A549 (cell line): ENCODE measurements at regions not wholly inside any gene's neighbourhood (a gene's known extent, or its start where the extent isn't known, plus 50 kb on each side); places are given as distances from the start of the nearest gene placed in this dataset.

ENCODE experiments used
- CEBPB ChIP-seq, 2 experiments: fragments of >200 bp in 1 of 2; sonication (Bioruptor Twin) in 1 of 2; formaldehyde crosslinking in 1 of 2; IDR thresholded peaks; 2 replicates each; pipeline ENCODE4 v1.6.1; 2012 to 2016
- CTCF ChIP-seq: fragments of >200 bp; sonication (Bioruptor Twin); formaldehyde crosslinking; IDR thresholded peaks from 3 replicates; pipeline ENCODE4 v1.5.1; 2016
- FOXS1 ChIP-seq: fragments of 250-450 bp; sonication (Bioruptor Pico); IDR thresholded peaks from 2 replicates; pipeline ENCODE4 v1.5.0; 2020; ENCODE audit warnings: mild to moderate bottlenecking, moderate library complexity
- POLR2A ChIP-seq: IDR thresholded peaks from 2 replicates; pipeline ENCODE4 v1.6.1; 2012; ENCODE audit warnings: mild to moderate bottlenecking, low read length
- RFX5 ChIP-seq: fragments of 450-650 bp; IDR thresholded peaks from 2 replicates; pipeline ENCODE4 v1.7.1; 2014; ENCODE audit warnings: antibody characterized with exemption, mild to moderate bottlenecking, moderate library complexity

DNA sequence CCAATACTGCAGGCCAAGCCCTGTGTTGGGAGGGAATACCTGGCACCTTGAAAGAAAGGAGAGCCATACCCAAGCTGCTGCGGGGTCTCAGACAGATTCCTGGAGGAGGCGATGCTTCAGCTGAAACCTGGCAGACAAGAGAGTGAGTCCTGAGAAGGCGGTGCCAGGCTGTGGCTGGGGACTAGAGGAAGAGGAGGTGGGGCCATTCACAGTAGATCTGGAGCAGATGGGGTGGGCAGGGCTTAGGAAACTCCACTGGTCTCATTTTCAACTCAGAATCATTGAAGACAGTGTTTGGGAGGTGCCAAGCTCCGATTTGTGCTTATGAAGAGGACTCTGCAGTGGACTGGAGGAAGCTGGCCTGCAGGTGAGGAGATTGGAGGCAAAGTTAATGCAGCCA, 236.3 kb upstream of the MKI67 start:
- TF ChIP-seq CEBPB (IDR thresholded peaks at IDR 0.05) (no peak), POLR2A (no peak), RFX5 (no peak), CTCF (no peak), FOXS1 (no peak)
